ENCODE measurements at regions not wholly inside any gene's neighbourhood (a gene's known extent, or its start where the extent isn't known, plus 50 kb on each side); places are given as distances from the start of the nearest gene placed in this dataset.
"Not testable (repeated sequence)": the region's sequence is repeated elsewhere in the genome, so short reads cannot be mapped to it uniquely, and the experiment has no call there.

DNA sequence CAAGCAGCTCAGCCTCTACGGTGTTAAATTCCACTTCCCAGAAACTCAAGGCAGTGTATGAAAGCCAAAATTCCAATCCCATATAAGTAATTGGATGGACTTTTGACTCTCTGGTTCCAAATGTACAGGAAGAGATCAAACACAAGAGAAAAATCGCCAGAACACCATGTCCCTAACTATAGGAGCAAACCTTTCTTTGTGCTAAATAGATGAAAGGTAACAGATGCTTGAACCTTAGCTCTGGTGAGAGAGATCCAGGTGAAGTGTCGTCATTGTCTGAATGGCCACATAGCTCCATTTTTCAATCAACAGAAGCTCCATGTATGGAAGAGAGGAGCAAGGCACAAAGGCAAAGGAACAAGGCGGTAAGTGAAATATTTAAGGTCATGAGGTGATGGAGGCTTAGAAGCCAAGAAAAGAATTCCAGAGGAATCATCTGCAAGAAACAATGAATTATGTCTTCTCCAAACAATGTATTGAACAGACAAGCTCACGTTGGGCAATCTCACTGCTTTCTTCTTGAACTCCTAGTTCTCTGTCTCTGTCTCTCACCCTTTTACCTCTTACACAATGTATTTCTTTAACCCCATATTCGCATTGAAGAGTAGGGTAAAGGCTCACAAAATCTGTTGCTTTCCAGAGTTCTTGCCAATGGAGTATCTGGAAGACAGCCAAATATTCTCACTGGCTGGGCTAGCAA is 585.1 kb downstream of the GATA3 start:
- no peak for DNase-seq

DNA sequence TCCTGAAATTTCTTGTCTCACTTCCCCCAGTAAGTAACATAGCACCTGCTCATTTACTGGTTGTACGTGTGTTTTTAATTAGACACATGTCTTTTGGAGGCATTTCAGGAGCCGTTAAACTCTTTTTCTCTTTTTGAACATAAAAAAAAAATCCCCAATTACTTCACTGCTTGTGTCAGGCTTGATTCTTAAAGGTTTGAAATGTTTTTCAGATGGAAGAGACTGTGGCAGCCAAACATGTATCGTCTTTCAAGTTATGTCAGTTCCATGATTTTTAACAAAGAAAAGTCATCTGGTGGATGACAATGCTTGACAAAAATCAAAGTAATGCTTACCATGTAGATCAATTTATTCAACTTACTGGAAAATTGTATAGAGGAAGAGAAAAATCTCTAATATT is 585.8 kb downstream of the GATA3 start:
- no peak for DNase-seq

DNA sequence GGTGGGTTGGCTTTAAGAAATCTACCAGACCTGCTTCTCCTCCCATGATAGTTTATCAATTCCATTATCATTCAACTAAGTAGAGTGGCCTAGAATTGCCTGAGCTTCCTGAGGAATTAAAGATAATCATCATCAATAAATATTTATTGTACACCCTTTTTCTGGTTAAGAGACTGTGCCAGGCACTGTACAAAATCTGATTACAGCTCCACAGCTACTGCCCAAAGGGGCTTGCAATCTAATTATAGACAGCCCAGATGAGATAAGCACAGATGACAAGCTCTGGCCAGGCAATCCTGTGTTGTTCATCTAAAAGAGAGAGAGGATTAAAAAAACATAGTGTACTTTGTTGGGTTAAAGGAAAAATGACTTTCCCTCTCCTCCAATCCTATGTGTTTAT is 586.4 kb downstream of the GATA3 start:
- DNase-seq = no peak

DNA sequence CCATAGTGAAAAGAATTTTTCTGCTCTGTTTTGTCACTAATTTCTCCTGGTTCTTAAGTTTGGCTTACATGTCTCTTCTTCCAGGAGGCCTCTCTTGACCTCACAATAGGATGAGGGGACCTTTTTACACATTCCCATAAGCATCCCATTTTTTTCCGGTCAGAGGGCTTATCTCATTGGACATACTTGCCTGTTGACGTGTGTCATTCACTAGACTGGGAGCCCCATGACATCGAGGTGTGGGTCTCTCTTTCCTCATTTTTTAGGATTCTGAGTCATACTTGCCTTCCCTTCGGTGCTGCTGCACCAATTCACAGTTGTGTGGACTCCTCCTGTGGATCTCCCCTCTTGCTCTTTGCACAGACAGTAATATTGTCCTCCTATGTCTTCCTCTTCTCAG is 601.8 kb downstream of the GATA3 start:
- no peak for DNase-seq

DNA sequence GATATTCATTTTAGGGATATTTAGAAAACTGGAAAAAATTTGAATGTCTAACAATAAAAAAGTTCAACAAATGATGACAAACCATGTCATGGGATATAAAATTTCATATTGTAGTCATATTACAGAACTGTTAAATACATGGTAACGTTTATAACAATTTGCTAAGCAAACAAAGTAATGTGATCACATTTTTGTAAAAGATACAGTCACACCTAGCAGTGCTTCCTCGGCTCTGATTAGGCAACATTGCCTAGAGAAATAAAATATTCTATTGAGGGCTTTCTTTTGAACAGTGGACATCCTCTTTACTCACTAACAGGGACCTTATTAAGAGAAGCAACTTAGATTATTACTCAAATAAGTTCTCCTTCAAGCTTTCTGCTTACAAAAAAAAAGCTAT is 605.5 kb downstream of the GATA3 start:
- no peak for DNase-seq

DNA sequence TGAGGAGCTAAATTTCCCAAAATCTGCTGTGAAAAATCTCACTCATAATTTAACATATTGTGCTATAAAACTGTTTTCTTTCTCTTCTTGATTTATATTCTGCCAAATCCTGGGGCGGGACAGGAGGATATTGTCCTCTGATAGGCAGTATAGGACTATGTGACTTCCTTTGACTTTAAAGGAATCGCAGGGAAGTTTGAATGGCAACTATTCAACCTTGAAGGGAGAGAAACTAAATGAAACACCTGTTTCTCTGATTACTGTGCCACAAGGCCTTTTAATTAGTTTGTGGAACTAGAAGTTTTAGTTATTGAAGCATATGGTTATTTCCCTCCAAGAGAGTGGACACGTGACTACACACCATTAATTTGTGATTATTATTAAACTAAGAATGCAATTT is 607.4 kb downstream of the GATA3 start:
- no peak for DNase-seq

DNA sequence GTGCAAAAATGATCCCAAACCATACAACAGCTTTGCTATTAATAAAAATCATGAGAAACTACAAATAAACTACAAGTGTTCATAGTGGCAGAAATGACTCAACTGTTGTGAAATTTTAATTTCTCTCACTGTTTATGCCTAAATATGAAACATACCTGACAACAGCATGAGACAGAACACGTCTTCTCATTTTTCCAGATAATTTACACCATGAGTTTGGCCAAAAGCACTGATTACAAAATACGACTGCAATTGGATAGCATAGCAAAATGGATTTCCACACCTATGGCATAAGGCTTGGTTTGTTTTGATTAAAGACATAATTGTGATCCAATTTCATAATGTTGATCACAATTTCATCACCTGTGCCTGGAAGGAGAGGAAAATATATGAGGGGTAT is 608.6 kb downstream of the GATA3 start:
- DNase-seq = no peak

DNA sequence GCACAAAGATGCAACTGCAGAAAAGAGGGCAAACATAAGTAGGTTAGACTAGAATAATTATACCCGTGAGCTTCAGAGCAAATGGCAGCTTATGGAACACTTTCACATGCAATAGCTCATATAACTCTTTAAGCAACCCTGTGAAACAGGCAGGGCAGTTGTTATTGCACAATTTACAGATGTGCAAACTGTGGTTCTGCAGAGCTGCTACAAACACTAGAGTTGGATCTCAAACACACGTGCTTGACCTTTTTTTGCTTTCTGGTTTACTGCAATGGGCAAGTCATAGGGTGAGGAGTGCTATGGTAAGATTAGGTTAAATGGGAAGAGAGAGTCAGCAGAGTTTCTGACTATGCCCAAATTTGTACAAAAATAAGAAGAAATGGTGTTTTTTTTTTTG is 610.8 kb downstream of the GATA3 start:
- DNase-seq = no peak

DNA sequence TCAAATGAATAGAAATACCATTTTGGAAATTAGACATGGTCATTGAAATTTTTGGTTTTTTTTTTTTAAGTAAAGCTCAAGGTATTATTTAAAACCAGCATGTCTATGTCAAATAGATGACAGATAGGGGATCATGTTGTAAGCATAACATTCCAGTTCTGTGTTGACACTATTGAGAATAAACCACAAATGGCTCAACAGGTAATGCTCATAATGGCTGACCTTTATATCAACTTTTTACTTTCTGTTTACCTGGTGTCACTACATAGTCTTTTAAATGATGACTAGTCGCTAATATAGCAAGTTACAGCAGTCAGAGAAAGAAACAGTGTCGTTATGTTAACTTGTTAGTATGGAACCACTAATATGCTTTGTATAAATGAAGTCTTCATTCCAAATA is 616.0 kb downstream of the GATA3 start:
- DNase-seq = no peak

DNA sequence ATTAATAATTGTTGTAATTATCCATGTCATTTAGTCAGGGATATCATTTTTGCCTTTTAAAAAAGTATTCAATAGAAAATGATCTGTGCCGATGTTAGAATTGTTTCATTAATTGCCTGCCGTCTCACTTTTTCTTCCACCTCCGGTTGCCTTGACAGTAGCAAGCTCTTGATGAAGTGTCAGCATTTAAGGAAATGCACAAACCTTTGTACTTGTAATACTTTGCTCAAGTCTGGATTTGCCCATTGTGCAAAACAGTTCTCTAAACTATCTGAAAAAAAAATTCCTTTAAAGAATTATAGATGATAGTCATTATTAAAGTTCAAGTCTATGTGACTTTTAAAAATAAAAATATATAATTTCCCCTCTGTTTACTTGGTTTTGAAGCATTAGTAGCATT is 619.7 kb downstream of the GATA3 start:
- DNase-seq = no peak

DNA sequence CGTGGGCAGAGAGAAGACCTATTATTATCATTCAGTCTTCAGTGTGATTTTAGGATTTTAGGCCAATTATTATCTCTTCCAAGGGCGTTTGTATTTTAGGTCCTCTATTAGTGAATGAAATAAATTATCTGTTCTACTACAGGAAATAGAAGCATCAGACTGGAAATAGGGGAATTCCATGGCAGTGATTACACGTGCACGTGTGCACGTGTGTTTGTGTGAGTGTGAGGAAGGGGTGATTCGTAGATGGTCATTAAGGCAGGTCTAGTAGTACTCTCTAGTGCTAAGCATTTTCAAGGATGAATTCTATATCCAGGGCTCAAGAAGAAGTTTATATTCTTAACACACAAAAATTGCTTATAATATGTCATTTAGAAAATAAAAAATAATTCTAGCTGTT is 623.2 kb downstream of the GATA3 start:
- no peak for DNase-seq

DNA sequence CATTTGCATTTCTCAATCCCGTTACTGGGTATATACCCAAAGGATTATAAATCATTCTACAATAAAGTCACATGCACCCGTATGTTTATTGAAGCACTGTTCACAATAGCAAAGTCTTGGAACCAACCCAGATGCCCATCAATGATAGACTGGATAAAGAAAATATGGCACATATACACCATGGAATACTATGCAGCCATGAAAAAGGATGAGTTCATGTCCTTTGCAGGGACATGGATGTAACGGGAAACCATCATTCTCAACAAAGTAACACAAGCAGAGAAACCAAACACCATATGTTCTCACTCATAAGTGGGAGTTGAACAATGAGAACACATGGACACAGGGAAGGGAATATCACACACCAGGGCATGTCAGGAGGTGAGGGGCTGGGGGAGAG is 630.4 kb downstream of the GATA3 start:
- DNase-seq = not testable (repeated sequence)

DNA sequence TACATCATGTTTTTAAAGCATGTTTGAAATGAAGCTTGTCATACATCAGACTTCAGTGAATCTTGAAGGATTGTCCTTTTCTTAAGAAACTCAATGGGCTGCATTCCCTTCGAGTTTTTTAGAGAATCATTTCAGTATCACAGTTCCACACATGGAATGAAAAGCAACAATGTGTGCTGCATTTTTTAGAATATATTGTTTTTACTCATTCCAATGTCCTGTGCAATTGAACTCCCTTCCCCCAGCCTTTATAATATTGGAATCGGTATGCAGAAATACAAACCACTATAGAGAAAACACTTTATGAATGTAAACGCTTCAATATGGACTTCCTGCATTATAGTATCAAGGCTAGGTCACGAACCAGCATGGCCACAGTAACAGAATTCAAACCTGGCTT is 634.4 kb downstream of the GATA3 start:
- DNase-seq = no peak

DNA sequence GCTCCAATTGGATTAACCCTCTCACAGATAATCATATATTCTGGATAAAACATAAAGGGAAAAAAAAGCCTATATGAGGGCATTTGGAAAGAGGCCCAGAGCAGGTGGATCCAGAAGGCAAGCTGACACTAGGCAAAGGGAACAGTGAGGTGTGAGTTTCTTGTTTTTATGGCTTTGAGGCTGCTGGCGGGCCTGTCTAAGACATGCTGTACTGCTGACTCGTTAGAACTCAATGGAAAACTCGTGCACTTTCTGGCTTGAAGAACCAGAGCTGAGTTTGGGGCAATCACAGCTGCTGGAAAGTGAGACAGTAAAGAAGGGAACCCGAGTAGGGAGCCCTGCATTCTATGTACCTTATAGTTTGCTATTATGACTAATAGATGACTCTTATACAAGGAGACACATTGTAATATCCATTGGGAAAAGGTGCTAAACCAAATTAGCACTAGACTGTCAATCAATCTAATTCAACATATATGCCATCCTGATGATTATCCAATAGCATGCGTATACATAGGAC is 637.1 kb downstream of the GATA3 start:
- DNase-seq = no peak

DNA sequence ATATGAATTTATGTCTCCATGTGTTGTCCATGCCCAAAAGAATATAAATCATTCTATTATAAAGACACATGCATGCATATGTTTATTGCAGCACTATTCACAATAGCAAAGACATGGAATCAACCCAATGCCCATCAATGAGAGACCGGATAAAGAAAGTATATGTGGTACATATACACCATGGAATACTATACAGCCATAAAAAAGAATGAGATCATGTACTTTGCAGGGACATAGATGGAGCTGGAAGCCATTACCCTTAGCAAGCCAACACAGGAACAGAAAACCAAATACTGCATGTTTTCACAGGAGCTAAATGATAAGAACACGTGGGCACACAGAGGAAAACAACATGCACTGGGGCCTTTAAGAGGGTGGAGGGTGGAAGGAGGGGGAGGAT is 639.1 kb downstream of the GATA3 start:
- not testable (repeated sequence) for DNase-seq

DNA sequence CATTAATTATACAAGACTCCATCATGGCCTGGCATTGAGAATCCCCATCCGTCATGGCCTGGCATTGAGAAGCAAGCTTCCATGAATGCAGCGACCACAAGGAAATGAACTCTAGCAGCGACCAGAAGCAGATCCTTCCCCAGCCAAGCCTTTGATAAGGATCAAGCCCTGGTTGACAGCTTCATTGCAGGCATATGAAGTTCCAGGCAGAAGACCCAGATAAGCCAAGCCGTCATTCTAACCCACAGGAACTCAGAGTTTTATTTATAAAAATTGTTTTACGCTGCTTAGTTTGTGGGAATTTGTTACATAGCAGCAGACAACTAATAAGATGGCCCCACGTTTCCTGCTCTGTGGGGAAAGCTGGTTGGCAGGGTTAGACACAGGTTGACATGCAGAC is 642.3 kb downstream of the GATA3 start:
- no peak for DNase-seq

DNA sequence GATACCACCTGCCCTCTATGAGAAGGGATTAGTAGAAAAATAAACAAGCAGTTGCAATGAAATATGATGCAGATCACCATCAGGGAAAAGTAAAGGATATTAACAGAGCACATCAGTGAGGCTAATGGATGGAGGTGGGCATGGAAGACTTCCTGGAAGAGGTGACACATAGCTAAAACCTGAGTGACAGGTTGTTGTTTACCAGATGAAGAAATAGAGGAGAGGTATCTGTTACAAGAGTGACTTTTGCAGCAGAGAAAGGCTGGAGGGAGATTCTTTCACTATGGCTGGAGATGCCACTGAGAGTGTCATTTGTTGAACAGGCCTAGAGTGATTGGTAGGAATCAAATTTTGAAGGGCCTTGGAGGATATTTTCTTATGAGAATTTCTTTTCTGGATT is 646.2 kb downstream of the GATA3 start:
- DNase-seq = no peak

DNA sequence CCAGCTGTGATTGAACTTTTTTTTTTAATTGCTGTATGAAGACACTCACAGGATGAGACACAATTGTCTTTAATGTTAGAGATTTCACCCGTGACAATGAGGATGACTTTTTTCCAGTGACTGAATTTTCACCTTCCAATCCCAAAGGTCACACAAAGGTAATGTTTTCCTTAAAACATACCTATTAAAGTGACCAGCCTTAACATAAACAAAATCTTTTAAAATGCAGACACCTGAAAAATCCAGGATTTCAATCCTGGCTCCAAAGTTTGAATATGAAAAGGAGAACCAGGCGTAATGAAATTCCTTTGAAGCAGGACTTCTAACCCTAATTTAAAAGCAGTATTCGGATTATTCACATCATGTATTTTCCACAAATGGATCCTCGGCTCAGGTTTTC is 647.7 kb downstream of the GATA3 start:
- DNase-seq = no peak

DNA sequence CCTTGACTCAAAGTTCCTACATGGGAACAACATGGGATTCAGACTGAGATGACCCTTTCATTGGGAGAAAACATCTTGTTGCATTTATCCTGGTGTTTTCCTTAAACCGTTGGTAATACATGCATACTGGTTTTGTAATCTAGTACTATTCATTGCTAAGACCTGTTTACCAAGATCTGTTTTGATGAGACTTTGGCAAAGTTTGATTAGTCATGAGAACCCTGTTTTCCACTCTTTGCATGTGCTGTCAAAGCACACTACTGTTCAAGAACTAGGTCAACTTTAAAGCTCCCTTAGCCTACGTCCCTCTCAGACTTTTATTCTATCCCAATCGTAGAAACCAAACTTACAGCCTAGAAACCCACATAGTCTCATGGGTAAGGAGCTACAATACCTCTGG is 650.9 kb downstream of the GATA3 start:
- DNase-seq = no peak

DNA sequence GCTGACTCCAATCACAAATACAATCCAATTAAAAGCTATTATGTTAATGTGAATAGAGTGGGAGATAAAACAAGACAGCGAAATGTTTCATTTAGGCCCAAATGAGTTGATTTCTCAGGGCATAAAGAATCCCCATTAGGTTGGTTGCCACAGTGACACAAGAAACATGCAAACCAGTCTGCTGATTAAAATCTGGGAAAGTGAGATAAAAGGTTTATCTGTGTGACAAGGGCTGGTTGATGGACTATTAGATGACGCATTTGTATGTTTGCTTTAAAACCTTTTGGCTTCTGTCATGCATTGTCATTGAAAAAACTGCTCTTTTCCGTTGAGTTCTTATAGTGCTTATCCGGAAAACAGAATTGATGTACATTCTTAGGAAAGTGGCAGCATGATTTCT is 658.2 kb downstream of the GATA3 start:
- DNase-seq = no peak

DNA sequence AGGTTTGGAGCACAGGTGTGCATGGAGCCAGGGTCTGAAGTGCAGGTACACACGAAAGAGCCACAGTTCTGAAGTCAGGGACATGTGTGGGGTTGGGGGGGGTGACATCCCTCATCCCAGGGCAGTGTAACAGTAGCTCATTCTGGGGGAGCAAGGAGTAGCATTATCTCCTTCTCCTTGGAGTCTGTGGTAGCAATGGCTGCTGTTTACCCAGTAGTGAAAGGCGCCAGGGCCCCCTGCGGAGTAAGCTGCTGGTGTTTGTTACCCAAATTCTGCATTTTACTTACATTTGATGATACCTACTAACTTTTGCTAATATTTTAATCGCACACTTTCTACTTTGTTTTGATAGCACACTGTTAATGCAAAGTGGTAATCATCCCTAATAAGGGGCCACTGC is 665.5 kb downstream of the GATA3 start:
- no peak for DNase-seq

DNA sequence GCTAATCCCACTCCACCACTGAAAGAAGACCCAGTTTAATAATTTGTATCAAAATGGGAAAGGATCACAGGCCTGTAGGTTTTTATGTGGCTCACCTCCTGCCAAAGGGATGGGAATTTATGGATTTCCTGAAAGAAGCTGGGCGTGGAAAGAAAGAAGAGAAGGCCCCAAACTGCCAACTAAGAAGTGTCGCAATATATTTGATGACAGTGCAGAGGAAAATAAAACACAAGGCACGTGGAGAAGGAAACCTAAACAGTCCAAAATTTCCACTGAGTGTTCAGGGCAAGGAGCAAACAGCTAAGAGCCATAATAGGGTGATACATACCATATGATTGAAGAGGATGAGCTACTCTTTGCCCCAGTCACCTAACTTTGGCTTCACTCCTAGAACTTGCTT is 667.2 kb downstream of the GATA3 start:
- DNase-seq = no peak

DNA sequence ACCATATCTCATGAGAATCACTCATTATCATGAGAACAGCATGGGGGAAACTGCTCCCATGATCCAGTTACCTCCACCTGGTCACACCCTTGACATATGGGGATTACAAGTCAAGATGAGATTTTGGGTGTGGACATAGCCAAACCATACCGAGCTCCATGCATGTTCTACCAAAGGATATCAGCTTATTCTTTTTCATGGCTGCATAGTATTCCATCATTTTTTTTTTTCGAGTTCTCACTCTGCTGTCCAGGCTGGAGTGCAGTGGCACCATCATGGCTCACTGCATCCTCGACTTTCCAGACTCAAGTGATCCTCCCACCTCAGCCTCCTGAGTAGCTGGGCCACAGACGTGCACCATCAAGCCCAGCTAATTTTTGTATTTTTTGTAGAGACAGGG is 668.3 kb downstream of the GATA3 start:
- DNase-seq = no peak

DNA sequence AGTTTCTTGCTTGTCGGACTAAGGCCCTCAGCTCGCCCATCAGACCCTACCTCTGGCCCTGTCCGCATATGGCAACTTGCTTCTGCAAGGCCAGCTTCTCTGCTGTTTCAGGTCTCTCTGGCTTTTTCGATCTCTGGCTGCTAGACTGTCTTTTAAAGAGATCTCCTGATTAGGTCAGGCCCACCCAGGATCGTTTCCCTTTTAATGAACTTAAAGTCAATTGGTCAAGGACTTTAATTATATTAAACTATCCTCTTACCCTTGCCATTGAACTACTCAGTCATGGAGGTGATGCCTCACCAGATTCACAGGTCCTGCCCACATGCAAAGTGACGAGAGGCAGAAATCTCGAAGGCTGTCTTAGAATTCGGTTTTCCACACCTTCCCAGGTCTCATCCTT is 670.9 kb downstream of the GATA3 start:
- no peak for DNase-seq

DNA sequence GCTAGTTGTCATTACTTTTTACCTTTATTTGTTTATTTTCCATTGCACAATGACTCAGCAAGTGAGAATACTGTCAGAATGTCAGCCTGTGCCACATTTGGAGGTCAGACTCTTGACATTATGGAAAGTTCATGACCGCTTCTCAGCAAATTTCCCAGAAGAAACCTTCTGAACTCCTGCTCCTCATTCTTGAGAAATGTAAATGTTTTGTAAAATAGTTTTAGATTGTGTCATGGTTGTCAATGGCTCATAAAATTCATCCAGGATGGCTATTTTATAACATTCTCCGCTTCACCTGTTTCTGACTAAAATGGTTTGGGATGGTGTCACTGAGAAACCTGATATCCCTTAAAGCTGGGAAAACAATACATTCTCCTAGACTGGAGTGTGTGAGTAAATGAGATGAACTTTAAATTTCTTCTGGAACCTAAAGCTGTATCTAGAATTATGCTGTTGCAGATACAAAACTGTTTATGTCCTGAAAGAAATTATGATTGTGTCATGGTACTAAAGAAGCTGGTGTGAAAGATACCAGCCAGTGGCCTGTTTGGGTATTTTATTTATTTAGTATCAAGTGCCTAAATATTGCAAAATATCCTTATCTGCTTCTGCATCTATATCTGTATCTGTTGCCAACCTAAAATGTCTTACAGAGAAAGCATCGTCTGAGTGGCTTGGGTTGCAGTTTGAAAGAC is 671.7 kb downstream of the GATA3 start:
- DNase-seq = no peak
